ENCODE measurements at regions not wholly inside any gene's neighbourhood (a gene's known extent, or its start where the extent isn't known, plus 50 kb on each side); places are given as distances from the start of the nearest gene placed in this dataset.

GRCh38 chr20:5492937-5493336, 117.9 kb downstream of the GPCPD1 start:
- no peak for TF ChIP-seq CTCF (IDR thresholded peaks at IDR 0.05; ENCODE audit: extremely low read depth, insufficient read depth, missing control alignments)
- in situ Hi-C loops (cut with MboI; ENCODE audit: low pct_unique_long_range_greater_than_20kb, low sequenced_read_pairs, unreplicated experiment) = no loop called here
- no peak for DNase-seq (ENCODE audit: low spot score)

- DNase-seq (ENCODE audit: low spot score) = no peak
- no peak for TF ChIP-seq CTCF (IDR thresholded peaks at IDR 0.05; ENCODE audit: extremely low read depth, insufficient read depth, missing control alignments)
- in situ Hi-C loops (cut with MboI; ENCODE audit: low pct_unique_long_range_greater_than_20kb, low sequenced_read_pairs, unreplicated experiment) = no loop called here
Observed at GRCh38 chr20:5491455-5491854, 119.4 kb downstream of the GPCPD1 start.

GRCh38 chr20:5489601-5490000, 121.2 kb downstream of the GPCPD1 start:
- no peak for DNase-seq (ENCODE audit: low spot score)
- in situ Hi-C loops (cut with MboI; ENCODE audit: low pct_unique_long_range_greater_than_20kb, low sequenced_read_pairs, unreplicated experiment) = no loop called here
- TF ChIP-seq CTCF (IDR thresholded peaks at IDR 0.05; ENCODE audit: extremely low read depth, insufficient read depth, missing control alignments) = no peak

- in situ Hi-C loops (cut with MboI; ENCODE audit: low pct_unique_long_range_greater_than_20kb, low sequenced_read_pairs, unreplicated experiment) = no loop called here
- no peak for DNase-seq (ENCODE audit: low spot score)
- TF ChIP-seq CTCF (IDR thresholded peaks at IDR 0.05; ENCODE audit: extremely low read depth, insufficient read depth, missing control alignments) = no peak
Observed at GRCh38 chr20:5488823-5489222, 122.0 kb downstream of the GPCPD1 start.

- no peak for DNase-seq (ENCODE audit: low spot score)
- no peak for TF ChIP-seq CTCF (IDR thresholded peaks at IDR 0.05; ENCODE audit: extremely low read depth, insufficient read depth, missing control alignments)
- in situ Hi-C loops (cut with MboI; ENCODE audit: low pct_unique_long_range_greater_than_20kb, low sequenced_read_pairs, unreplicated experiment) = no loop called here
Observed at GRCh38 chr20:5486377-5487054, 124.3 kb downstream of the GPCPD1 start.

GRCh38 chr20:5484926-5485325, 125.9 kb downstream of the GPCPD1 start:
- in situ Hi-C loops (cut with MboI; ENCODE audit: low pct_unique_long_range_greater_than_20kb, low sequenced_read_pairs, unreplicated experiment) = no loop called here
- no peak for TF ChIP-seq CTCF (IDR thresholded peaks at IDR 0.05; ENCODE audit: extremely low read depth, insufficient read depth, missing control alignments)
- DNase-seq (ENCODE audit: low spot score) = no peak

All from GM13977 (cell line).